ENCODE measurements at regions not wholly inside any gene's neighbourhood (a gene's known extent, or its start where the extent isn't known, plus 50 kb on each side); places are given as distances from the start of the nearest gene placed in this dataset.

GRCh38 chr12:87704374-87704773 lies 324.8 kb downstream of the C12orf50 start:
- TF ChIP-seq CTCF (IDR thresholded peaks at IDR 0.05), result no peak
- no peak for TF ChIP-seq POLR2A (IDR thresholded peaks at IDR 0.05)
